GM19328 (cell line): ENCODE measurements at regions not wholly inside any gene's neighbourhood (a gene's known extent, or its start where the extent isn't known, plus 50 kb on each side); places are given as distances from the start of the nearest gene placed in this dataset.
"Not testable (repeated sequence)": the region's sequence is repeated elsewhere in the genome, so short reads cannot be mapped to it uniquely, and the experiment has no call there.

ENCODE experiments used
- ATAC-seq: cut with Tn5 transposase; IDR thresholded peaks from one replicate; pipeline ENCODE4 v1.9.1; 2021; ENCODE audit warnings: mild to moderate bottlenecking, moderate library complexity; ENCODE audit not compliant: unreplicated experiment

GRCh38 chr13:34721631-34722595 lies 220.2 kb upstream of the NBEA start:
- ATAC-seq = no peak

- ATAC-seq = no peak
These were observed 219.1 kb upstream of the NBEA start for GRCh38 chr13:34722922-34723321.

GRCh38 chr13:34730961-34731360 lies 211.1 kb upstream of the NBEA start:
- no peak for ATAC-seq

- ATAC-seq = no peak
These were observed 210.6 kb upstream of the NBEA start for GRCh38 chr13:34731486-34731885.

GRCh38 chr13:34733721-34734120 lies 208.3 kb upstream of the NBEA start:
- no peak for ATAC-seq

- ATAC-seq = no peak
These were observed 207.1 kb upstream of the NBEA start for GRCh38 chr13:34734932-34735331.

GRCh38 chr13:34738254-34738992 lies 203.6 kb upstream of the NBEA start:
- ATAC-seq = no peak

GRCh38 chr13:34747056-34747455 lies 195.0 kb upstream of the NBEA start:
- not testable (repeated sequence) for ATAC-seq

GRCh38 chr13:34747507-34747906 lies 194.6 kb upstream of the NBEA start:
- no peak for ATAC-seq

- ATAC-seq = no peak
These were observed 194.0 kb upstream of the NBEA start for GRCh38 chr13:34748073-34748472.

GRCh38 chr13:34748596-34748995 lies 193.5 kb upstream of the NBEA start:
- no peak for ATAC-seq

- ATAC-seq = no peak
These were observed 193.0 kb upstream of the NBEA start for GRCh38 chr13:34749046-34749445.

- ATAC-seq = no peak
These were observed 191.8 kb upstream of the NBEA start for GRCh38 chr13:34750078-34750931.

- ATAC-seq = no peak
These were observed 191.0 kb upstream of the NBEA start for GRCh38 chr13:34751044-34751443.

- no peak for ATAC-seq
These were observed 190.6 kb upstream of the NBEA start for GRCh38 chr13:34751492-34751891.

GRCh38 chr13:34752283-34752960 lies 189.6 kb upstream of the NBEA start:
- ATAC-seq = no peak

- no peak for ATAC-seq
These were observed 185.9 kb upstream of the NBEA start for GRCh38 chr13:34756136-34756535.

- no peak for ATAC-seq
These were observed 185.5 kb upstream of the NBEA start for GRCh38 chr13:34756572-34756971.

GRCh38 chr13:34757441-34757840 lies 184.6 kb upstream of the NBEA start:
- no peak for ATAC-seq

GRCh38 chr13:34758628-34759027 lies 183.4 kb upstream of the NBEA start:
- ATAC-seq = no peak
